ENCODE measurements at regions not wholly inside any gene's neighbourhood (a gene's known extent, or its start where the extent isn't known, plus 50 kb on each side); places are given as distances from the start of the nearest gene placed in this dataset.

GRCh38 chr17:34475296-34475695 lies 104.1 kb upstream of the TMEM132E start:
- POLR2A ChIA-PET: no interaction called here
- Histone ChIP-seq H3K27ac (ENCODE audit: extremely low read depth, low read depth, low read length) (no peak overlapping the region), H3K79me2 (ENCODE audit: control insufficient read depth, insufficient read depth, low read length) (no peaks in the 10 kb centered on the region), H3K27me3 (ENCODE audit: control insufficient read depth in 2 of 2, insufficient read depth in 2 of 2, low read length in 2 of 2) (no peaks in the 10 kb centered on the region; a peak in 2 of 5 replicates), H4K20me1 (replicated peaks; ENCODE audit: control insufficient read depth, insufficient read depth, low read length) (no peaks in the 10 kb centered on the region), H3K4me2 (ENCODE audit: insufficient read depth, low read length) (no peak overlapping the region), H3K4me1 (replicated peaks in 1 of 2; ENCODE audit: control insufficient read depth in 2 of 2, insufficient read depth in 2 of 2, low read length in 2 of 2) (no peaks in the 10 kb centered on the region), H3K9ac (ENCODE audit: insufficient read depth in 1 of 2, low read depth in 2 of 2, low read length in 2 of 2) (no peak overlapping the region), H2AFZ (ENCODE audit: low read depth, low read length) (no peak overlapping the region), H3K4me3 (no peak overlapping the region), H3K36me3 (ENCODE audit: control insufficient read depth, insufficient read depth, low read length) (no peaks in the 10 kb centered on the region), H3K9me1 (ENCODE audit: control insufficient read depth, insufficient read depth, low read length) (no peaks in the 10 kb centered on the region), H3K9me3 (replicated peaks; ENCODE audit: control insufficient read depth, insufficient read depth, low read depth, low read length) (no peaks in the 10 kb centered on the region)
- DNase-seq (ENCODE audit: extremely low read depth in 1 of 4, low spot score in 3 of 4) (no peak), ATAC-seq (no peak), FAIRE-seq (no peak)
- TF ChIP-seq YBX1 (IDR thresholded peaks at IDR 0.05) (no peak), RFX1 (IDR thresholded peaks at IDR 0.05) (no peak), KLF13 (tag; IDR thresholded peaks at IDR 0.05; ENCODE audit: borderline replicate concordance, low read depth) (no peak), ZNF717 (CRISPR knock-in tag; IDR thresholded peaks at IDR 0.05) (no peak), SMARCE1 (IDR thresholded peaks at IDR 0.05) (no peak), E2F8 (IDR thresholded peaks at IDR 0.05; ENCODE audit: low read depth, partially characterized antibody) (no peak), KAT2B (IDR thresholded peaks at IDR 0.05; ENCODE audit: low read depth, low read length) (no peak), ZNF695 (CRISPR knock-in tag; IDR thresholded peaks at IDR 0.05) (no peak), ZKSCAN8 (CRISPR knock-in tag; IDR thresholded peaks at IDR 0.05) (no peak), NCOR1 (IDR thresholded peaks at IDR 0.05) (no peak), ZNF830 (CRISPR knock-in tag; IDR thresholded peaks at IDR 0.05) (no peak), NCOA1 (IDR thresholded peaks at IDR 0.05; ENCODE audit: low read depth) (no peak), ZNF212 (CRISPR knock-in tag; IDR thresholded peaks at IDR 0.05) (no peak), NR1H2 (CRISPR knock-in tag; IDR thresholded peaks at IDR 0.05) (no peak), CEBPB (tag; IDR thresholded peaks at IDR 0.05) (no peak)
- TF ChIP-seq, protein P1, sequence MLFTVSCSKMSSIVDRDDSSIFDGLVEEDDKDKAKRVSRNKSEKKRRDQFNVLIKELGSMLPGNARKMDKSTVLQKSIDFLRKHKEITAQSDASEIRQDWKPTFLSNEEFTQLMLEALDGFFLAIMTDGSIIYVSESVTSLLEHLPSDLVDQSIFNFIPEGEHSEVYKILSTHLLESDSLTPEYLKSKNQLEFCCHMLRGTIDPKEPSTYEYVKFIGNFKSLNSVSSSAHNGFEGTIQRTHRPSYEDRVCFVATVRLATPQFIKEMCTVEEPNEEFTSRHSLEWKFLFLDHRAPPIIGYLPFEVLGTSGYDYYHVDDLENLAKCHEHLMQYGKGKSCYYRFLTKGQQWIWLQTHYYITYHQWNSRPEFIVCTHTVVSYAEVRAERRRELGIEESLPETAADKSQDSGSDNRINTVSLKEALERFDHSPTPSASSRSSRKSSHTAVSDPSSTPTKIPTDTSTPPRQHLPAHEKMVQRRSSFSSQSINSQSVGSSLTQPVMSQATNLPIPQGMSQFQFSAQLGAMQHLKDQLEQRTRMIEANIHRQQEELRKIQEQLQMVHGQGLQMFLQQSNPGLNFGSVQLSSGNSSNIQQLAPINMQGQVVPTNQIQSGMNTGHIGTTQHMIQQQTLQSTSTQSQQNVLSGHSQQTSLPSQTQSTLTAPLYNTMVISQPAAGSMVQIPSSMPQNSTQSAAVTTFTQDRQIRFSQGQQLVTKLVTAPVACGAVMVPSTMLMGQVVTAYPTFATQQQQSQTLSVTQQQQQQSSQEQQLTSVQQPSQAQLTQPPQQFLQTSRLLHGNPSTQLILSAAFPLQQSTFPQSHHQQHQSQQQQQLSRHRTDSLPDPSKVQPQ (CRISPR knock-in tag; IDR thresholded peaks at IDR 0.05; ENCODE audit: borderline replicate concordance): no peak
- TF ChIP-seq, protein P2, sequence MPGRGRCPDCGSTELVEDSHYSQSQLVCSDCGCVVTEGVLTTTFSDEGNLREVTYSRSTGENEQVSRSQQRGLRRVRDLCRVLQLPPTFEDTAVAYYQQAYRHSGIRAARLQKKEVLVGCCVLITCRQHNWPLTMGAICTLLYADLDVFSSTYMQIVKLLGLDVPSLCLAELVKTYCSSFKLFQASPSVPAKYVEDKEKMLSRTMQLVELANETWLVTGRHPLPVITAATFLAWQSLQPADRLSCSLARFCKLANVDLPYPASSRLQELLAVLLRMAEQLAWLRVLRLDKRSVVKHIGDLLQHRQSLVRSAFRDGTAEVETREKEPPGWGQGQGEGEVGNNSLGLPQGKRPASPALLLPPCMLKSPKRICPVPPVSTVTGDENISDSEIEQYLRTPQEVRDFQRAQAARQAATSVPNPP (IDR thresholded peaks at IDR 0.05; ENCODE audit: borderline replicate concordance, insufficient read depth, insufficient read length): no peak
- WGBS (ENCODE audit: insufficient coverage, low coverage, missing lambda C conversion rate): under 1% methylated on average over 4 of the region's 4 CpGs
- in situ Hi-C loops (cut with MboI): no loop called here
- CTCF ChIA-PET (ENCODE audit: low intra/inter-chr PET ratio): no interaction called here
- intact Hi-C loops (cut with micrococcal nuclease): no loop called here
- BruUV-seq (replicated peaks): no TSS peak
